H1 (cell line): ENCODE measurements at regions not wholly inside any gene's neighbourhood (a gene's known extent, or its start where the extent isn't known, plus 50 kb on each side); places are given as distances from the start of the nearest gene placed in this dataset.

Source experiments
- CTCF ChIA-PET: fragments of 300-600 bp; sonication (Branson Sonifier 250); formaldehyde crosslinking; loops from one replicate; lab custom pipeline; 2021; ENCODE audit not compliant: partially characterized antibody; lab: Charles Lee
- POLR2A ChIA-PET: fragments of 300-600 bp; sonication (Branson Sonifier 250); formaldehyde crosslinking; loops from one replicate; lab custom pipeline; 2021; ENCODE audit warnings: inconsistent platforms; ENCODE audit not compliant: partially characterized antibody; lab: Charles Lee
- DNase-seq, 2 experiments: peaks; one replicate each; pipeline versions ENCODE4 v3.0.0 to v3.0.0-alpha.2; 2010 to 2022; ENCODE audit warnings: low spot score in 2 of 2, low read depth in 1 of 2, mixed read lengths in 1 of 2
- FAIRE-seq: peaks from 2 replicates; lab custom pipeline; 2011; peaks lifted over from hg19 to GRCh38; lab: Jason Lieb, UNC
- H2AFZ ChIP-seq: 2 replicates; pipeline ENCODE4 v1.8.1; 2012; ENCODE audit warnings: low read length, inconsistent platforms
- H2AK5ac ChIP-seq: 2 replicates; pipeline ENCODE4 v1.6.1; 2013; ENCODE audit warnings: low read depth, low read length
- H2BK120ac ChIP-seq: replicated peaks from 2 replicates; pipeline ENCODE3; 2013; ENCODE audit warnings: low read depth, low read length, inconsistent platforms
- H2BK12ac ChIP-seq: 2 replicates; pipeline ENCODE4 v1.6.1; 2013; ENCODE audit warnings: low read depth, low read length
- H2BK15ac ChIP-seq: 2 replicates; pipeline ENCODE4 v1.6.1; 2013; ENCODE audit warnings: low read length
- H2BK20ac ChIP-seq: 2 replicates; pipeline ENCODE4 v1.6.1; 2013; ENCODE audit warnings: low read length
- H2BK5ac ChIP-seq: 2 replicates; pipeline ENCODE4 v1.6.1; 2013; ENCODE audit warnings: low read depth, low read length
- H3K14ac ChIP-seq: 2 replicates; pipeline ENCODE4 v1.6.1; 2013; ENCODE audit warnings: inconsistent platforms; ENCODE audit not compliant: insufficient read length
- H3K18ac ChIP-seq: 2 replicates; pipeline ENCODE4 v1.6.1; 2013; ENCODE audit warnings: low read length; ENCODE audit errors: extremely low read depth
- H3K23ac ChIP-seq: 2 replicates; pipeline ENCODE4 v1.6.1; 2013; ENCODE audit warnings: inconsistent platforms; ENCODE audit not compliant: insufficient read length
- H3K23me2 ChIP-seq: 2 replicates; pipeline ENCODE4 v1.6.1; 2013; ENCODE audit warnings: low read depth, low read length
- H3K27ac ChIP-seq: 2 replicates; pipeline ENCODE4 v1.6.1; 2011; ENCODE audit warnings: low read depth, low read length, inconsistent platforms
- H3K27me3 ChIP-seq, 4 experiments: replicated peaks in 1 of 4; 1 replicate in 1 of 4; 2 replicates in 3 of 4; pipeline versions ENCODE4 v1.6.1 to v1.8.1; 2011 to 2013; ENCODE audit warnings: low read length in 3 of 4, mild to moderate bottlenecking in 3 of 4, inconsistent platforms in 2 of 4, mixed read lengths in 2 of 4, moderate library complexity in 1 of 4; ENCODE audit not compliant: control insufficient read depth in 3 of 4, insufficient read depth in 3 of 4; ENCODE audit errors: extremely low read depth in 1 of 4
- H3K36me3 ChIP-seq, 4 experiments: 2 replicates each; pipeline versions ENCODE4 v1.6.1 to v1.8.1; 2011 to 2013; ENCODE audit warnings: mild to moderate bottlenecking in 4 of 4, low read length in 3 of 4, moderate library complexity in 2 of 4, control low read depth in 1 of 4, inconsistent platforms in 1 of 4; ENCODE audit not compliant: insufficient read depth in 4 of 4, control insufficient read depth in 2 of 4
- H3K4ac ChIP-seq: replicated peaks from 2 replicates; pipeline ENCODE3; 2013; ENCODE audit warnings: low read length, low read depth, mixed read lengths, inconsistent platforms; ENCODE audit not compliant: insufficient read length
- H3K4me1 ChIP-seq, 4 experiments: replicated peaks in 1 of 4; 1 replicate in 1 of 4; 2 replicates in 3 of 4; pipeline versions ENCODE4 v1.6.1 to v1.8.1; 2011 to 2013; ENCODE audit warnings: low read length in 3 of 4, inconsistent platforms in 2 of 4, mixed read lengths in 1 of 4; ENCODE audit not compliant: insufficient read depth in 4 of 4, control insufficient read depth in 3 of 4
- H3K4me2 ChIP-seq, 2 experiments: 2 replicates each; pipeline versions ENCODE4 v1.6.1 to v1.8.1; 2011 to 2013; ENCODE audit warnings: low read depth in 2 of 2, low read length in 2 of 2, control low read depth in 1 of 2, inconsistent platforms in 1 of 2, mild to moderate bottlenecking in 1 of 2; ENCODE audit not compliant: insufficient read depth in 1 of 2
- H3K4me3 ChIP-seq, 4 experiments: fragments of 200-600, 300-600 bp in 1 of 4; sonication (generic), shearing (Covaris generic), sonication (Bioruptor Twin) in 1 of 4; 2 replicates each; pipeline versions ENCODE4 v1.5.1 to v1.8.1; 2011 to 2016; ENCODE audit warnings: low read length in 4 of 4, low read depth in 3 of 4, control low read depth in 2 of 4, inconsistent platforms in 2 of 4, mild to moderate bottlenecking in 2 of 4, mixed read lengths in 1 of 4, moderate library complexity in 1 of 4; ENCODE audit not compliant: insufficient read depth in 2 of 4; ENCODE audit errors: extremely low read depth in 1 of 4
- H3K56ac ChIP-seq: replicated peaks from 2 replicates; pipeline ENCODE3; 2013; ENCODE audit warnings: low read depth, mild to moderate bottlenecking, mixed read lengths, low read length, inconsistent platforms; ENCODE audit not compliant: insufficient read length
- H3K79me1 ChIP-seq: 2 replicates; pipeline ENCODE4 v1.6.1; 2013; ENCODE audit warnings: low read depth, low read length, control low read depth
- H3K79me2 ChIP-seq, 2 experiments: 2 replicates each; pipeline versions ENCODE4 v1.6.1 to v1.8.1; 2012 to 2013; ENCODE audit warnings: low read length in 2 of 2, mild to moderate bottlenecking in 2 of 2, inconsistent platforms in 1 of 2; ENCODE audit not compliant: insufficient read depth in 2 of 2, control insufficient read depth in 1 of 2
- H3K9ac ChIP-seq, 4 experiments: replicated peaks in 1 of 4; 1 replicate in 1 of 4; 2 replicates in 3 of 4; pipeline versions ENCODE4 v1.6.1 to v1.8.1; 2011 to 2013; ENCODE audit warnings: low read depth in 3 of 4, low read length in 3 of 4, control low read depth in 2 of 4, mild to moderate bottlenecking in 2 of 4, moderate library complexity in 2 of 4, inconsistent platforms in 1 of 4; ENCODE audit errors: extremely low read depth in 1 of 4
- H3K9me3 ChIP-seq, 2 experiments: 2 replicates each; pipeline versions ENCODE4 v1.6.1 to v1.8.1; 2012 to 2013; ENCODE audit warnings: mild to moderate bottlenecking in 2 of 2, moderate library complexity in 2 of 2, control low read depth in 1 of 2, inconsistent platforms in 1 of 2, low read depth in 1 of 2, low read length in 1 of 2, mixed read lengths in 1 of 2; ENCODE audit not compliant: insufficient read depth in 2 of 2
- H4K20me1 ChIP-seq, 2 experiments: replicated peaks in 1 of 2; 2 replicates each; pipeline versions ENCODE3 to v1.8.1; 2011 to 2013; ENCODE audit warnings: inconsistent platforms in 2 of 2, low read length in 2 of 2, mild to moderate bottlenecking in 1 of 2; ENCODE audit not compliant: insufficient read depth in 2 of 2, control insufficient read depth in 1 of 2
- H4K5ac ChIP-seq: 2 replicates; pipeline ENCODE4 v1.6.1; 2013; ENCODE audit warnings: low read length, low read depth, mixed read lengths, inconsistent platforms; ENCODE audit not compliant: insufficient read length
- H4K8ac ChIP-seq: 2 replicates; pipeline ENCODE4 v1.8.0; 2013; ENCODE audit warnings: mild to moderate bottlenecking, moderate library complexity, low read length, inconsistent platforms; ENCODE audit not compliant: insufficient read depth; ENCODE audit errors: extremely low read depth
- H4K91ac ChIP-seq: replicated peaks from 2 replicates; pipeline ENCODE3; 2013; ENCODE audit warnings: low read length, mixed read lengths, inconsistent platforms; ENCODE audit not compliant: insufficient read length
- ATF2 ChIP-seq: IDR thresholded peaks from 2 replicates; pipeline ENCODE4 v1.6.1; 2012; ENCODE audit warnings: low read length, inconsistent platforms
- CTBP2 ChIP-seq: IDR thresholded peaks from 2 replicates; pipeline ENCODE4 v1.7.0; 2011; ENCODE audit warnings: borderline replicate concordance, mild to moderate bottlenecking, moderate library complexity, mixed read lengths, low read length; ENCODE audit not compliant: insufficient read depth, insufficient read length
- CTCF ChIP-seq, 3 experiments: IDR thresholded peaks; 1 replicate in 2 of 3; 2 replicates in 1 of 3; pipeline versions ENCODE4 v1.5.1 to v1.6.1; 2011; ENCODE audit warnings: low read length in 3 of 3, mild to moderate bottlenecking in 3 of 3, inconsistent platforms in 2 of 3, low read depth in 1 of 3, moderate library complexity in 1 of 3; ENCODE audit not compliant: insufficient read depth in 1 of 3; ENCODE audit errors: control extremely low read depth in 1 of 3
- E2F6 ChIP-seq: IDR thresholded peaks from 2 replicates; pipeline ENCODE4 v1.6.1; 2012; ENCODE audit warnings: inconsistent platforms
- JUND ChIP-seq: IDR thresholded peaks from 2 replicates; pipeline ENCODE4 v1.6.1; 2011; ENCODE audit warnings: mild to moderate bottlenecking, improper control_type of control experiment, low read length
- KDM1A ChIP-seq: fragments of 200-600, 300-600 bp; sonication (generic); IDR thresholded peaks from 2 replicates; pipeline ENCODE4 v1.7.1; 2016; ENCODE audit warnings: mild to moderate bottlenecking, low read length, borderline replicate concordance
- SIX5 ChIP-seq: IDR thresholded peaks from 2 replicates; pipeline ENCODE4 v1.6.1; 2011; ENCODE audit warnings: mild to moderate bottlenecking, low read depth, low read length
- TCF12 ChIP-seq: IDR thresholded peaks from 2 replicates; pipeline ENCODE4 v1.6.1; 2011; ENCODE audit warnings: low read depth, mild to moderate bottlenecking, low read length
- WGBS, 2 experiments: shearing (Covaris generic) in 1 of 2; methylation state at CpG; one replicate each; pipeline versions ENCODE4 v1.1.6 to v1.1.7; 2013 to 2015; ENCODE audit warnings: low lambda C conversion rate in 2 of 2, mixed read lengths in 2 of 2, inconsistent platforms in 1 of 2, low coverage in 1 of 2, missing lambda C conversion rate in 1 of 2; ENCODE audit not compliant: insufficient replicate concordance in 2 of 2, insufficient coverage in 1 of 2, insufficient read length in 1 of 2; ENCODE audit errors: extremely low coverage in 1 of 2, missing lambda C conversion rate in 1 of 2; 5-methylcytosine and 5-hydroxymethylcytosine counted together

GRCh38 chr3:139758654-139759291 is 81.0 kb upstream of the NMNAT3 start:
- Histone ChIP-seq H3K9me3 (no peaks in the 10 kb centered on the region), H3K27me3 (no peaks in the 10 kb centered on the region), H2BK12ac (no peak overlapping the region), H3K79me1 (no peaks in the 10 kb centered on the region), H3K79me2 (no peaks in the 10 kb centered on the region), H4K5ac (no peak overlapping the region), H3K23me2 (no peaks in the 10 kb centered on the region), H3K4me3 (no peak overlapping the region), H2BK15ac (no peak overlapping the region), H2BK5ac (no peak overlapping the region), H3K36me3 (no peaks in the 10 kb centered on the region), H3K23ac (no peak overlapping the region), H4K91ac (no peak overlapping the region), H3K18ac (no peak overlapping the region), H3K4me2 (no peak overlapping the region), H3K4ac (no peak overlapping the region), H4K20me1 (no peaks in the 10 kb centered on the region), H2BK20ac (no peak overlapping the region), H2AK5ac (no peak overlapping the region), H3K27ac (no peak overlapping the region), H3K56ac (no peak overlapping the region), H3K4me1 (no peaks in the 10 kb centered on the region), H4K8ac (no peak overlapping the region), H3K9ac (no peak overlapping the region), H3K14ac (no peak overlapping the region), H2AFZ (no peak overlapping the region), H2BK120ac (no peak overlapping the region)
- FAIRE-seq (no peak), DNase-seq (no peak)
- ChIA-PET POLR2A (no interaction called here), CTCF (interaction anchor here (0.6 to 1.0 kb wide), 2 partner anchors 14 to 1365 kb away, joined by 3 read pairs; no protein-coding TSS in a partner anchor)
- WGBS, 2 experiments = 82% methylated on average over 5 of the region's 5 CpGs; no CpG with 5 or more reads in 1 of the 2 experiments
- TF ChIP-seq TCF12 (no peak), ATF2 (no peak), CTCF (IDR thresholded peaks at IDR 0.05; ENCODE audit: control extremely low read depth in 1 of 3, insufficient read depth in 1 of 3, low read depth in 1 of 3, low read length in 3 of 3) (no peak), CTBP2 (no peak), KDM1A (no peak), E2F6 (peak; percentile 73; the same call in 1 of the 2 replicates), SIX5 (no peak), JUND (no peak)
